Neural progenitor cell (in vitro differentiated cells): ENCODE measurements at regions not wholly inside any gene's neighbourhood (a gene's known extent, or its start where the extent isn't known, plus 50 kb on each side); places are given as distances from the start of the nearest gene placed in this dataset.

Experiments
- EZH2 ChIP-seq: fragments of 200-600 bp; sonication (generic); IDR thresholded peaks from 2 replicates; pipeline ENCODE4 v1.6.1; 2017; ENCODE audit warnings: antibody characterized with exemption, mild to moderate bottlenecking, moderate library complexity
- TF ChIP-seq, protein P1 (sequence below): fragments of 200-600 bp; sonication (generic); IDR thresholded peaks from 2 replicates; pipeline ENCODE4 v1.5.1; 2017; ENCODE audit warnings: antibody characterized with exemption, mild to moderate bottlenecking

DNA sequence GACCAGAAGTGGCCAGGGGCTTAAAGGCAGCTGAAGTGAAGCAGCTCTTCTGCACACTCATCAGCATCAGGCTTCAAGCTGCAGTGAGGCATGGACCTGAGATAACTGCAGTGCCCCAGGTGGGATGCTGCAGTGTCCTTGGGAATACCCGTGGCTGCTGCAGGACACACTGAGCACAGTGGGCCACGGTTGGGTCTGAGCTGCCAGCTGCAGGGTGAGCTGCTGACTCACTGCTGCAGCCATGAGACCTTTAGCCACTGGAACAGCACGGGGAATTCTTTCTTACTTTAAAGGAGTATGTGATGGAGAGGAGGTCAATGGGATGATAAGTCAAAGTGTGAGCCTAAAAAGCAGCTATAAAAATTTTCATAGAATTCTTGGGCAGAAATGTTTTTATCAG is 102.1 kb downstream of the XCL2 start:
- TF ChIP-seq, protein P1, sequence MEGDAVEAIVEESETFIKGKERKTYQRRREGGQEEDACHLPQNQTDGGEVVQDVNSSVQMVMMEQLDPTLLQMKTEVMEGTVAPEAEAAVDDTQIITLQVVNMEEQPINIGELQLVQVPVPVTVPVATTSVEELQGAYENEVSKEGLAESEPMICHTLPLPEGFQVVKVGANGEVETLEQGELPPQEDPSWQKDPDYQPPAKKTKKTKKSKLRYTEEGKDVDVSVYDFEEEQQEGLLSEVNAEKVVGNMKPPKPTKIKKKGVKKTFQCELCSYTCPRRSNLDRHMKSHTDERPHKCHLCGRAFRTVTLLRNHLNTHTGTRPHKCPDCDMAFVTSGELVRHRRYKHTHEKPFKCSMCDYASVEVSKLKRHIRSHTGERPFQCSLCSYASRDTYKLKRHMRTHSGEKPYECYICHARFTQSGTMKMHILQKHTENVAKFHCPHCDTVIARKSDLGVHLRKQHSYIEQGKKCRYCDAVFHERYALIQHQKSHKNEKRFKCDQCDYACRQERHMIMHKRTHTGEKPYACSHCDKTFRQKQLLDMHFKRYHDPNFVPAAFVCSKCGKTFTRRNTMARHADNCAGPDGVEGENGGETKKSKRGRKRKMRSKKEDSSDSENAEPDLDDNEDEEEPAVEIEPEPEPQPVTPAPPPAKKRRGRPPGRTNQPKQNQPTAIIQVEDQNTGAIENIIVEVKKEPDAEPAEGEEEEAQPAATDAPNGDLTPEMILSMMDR = no peak
- no peak for TF ChIP-seq EZH2
